Activated CD4-positive, alpha-beta T cell treated with anti-CD3 and anti-CD28 coated beads, Interleukin-2, amount 10 ng/mL, durations not matched to agents 7 days and 5 days (primary cell): ENCODE measurements at regions not wholly inside any gene's neighbourhood (a gene's known extent, or its start where the extent isn't known, plus 50 kb on each side); places are given as distances from the start of the nearest gene placed in this dataset.
"Not testable (repeated sequence)": the region's sequence is repeated elsewhere in the genome, so short reads cannot be mapped to it uniquely, and the experiment has no call there.

ENCODE experiments used
- CTCF ChIA-PET: fragments of 350-600 bp; sonication (Branson Sonifier 250); formaldehyde crosslinking; loops from one replicate; lab custom pipeline; 2021; ENCODE audit warnings: antibody characterized with exemption; lab: Charles Lee
- POLR2A ChIA-PET: fragments of 350-600 bp; sonication (Branson Sonifier 250); formaldehyde crosslinking; loops from one replicate; lab custom pipeline; 2021; ENCODE audit warnings: antibody characterized with exemption; lab: Charles Lee
- DNase-seq: peaks from one replicate; pipeline ENCODE4 v3.0.0-alpha.2; 2020
- H3K27ac Mint-ChIP-seq: one replicate; pipeline ENCODE4 v1.8.0; 2021; ENCODE audit warnings: mild to moderate bottlenecking, moderate library complexity, mixed read lengths
- H3K27me3 Mint-ChIP-seq: one replicate; pipeline ENCODE4 v1.8.0; 2021; ENCODE audit warnings: mixed read lengths
- H3K36me3 Mint-ChIP-seq: one replicate; pipeline ENCODE4 v1.8.0; 2021; ENCODE audit warnings: low read depth, mixed read lengths
- H3K4me1 Mint-ChIP-seq: one replicate; pipeline ENCODE4 v1.8.0; 2021; ENCODE audit warnings: mixed read lengths
- H3K4me3 Mint-ChIP-seq: one replicate; pipeline ENCODE4 v1.8.0; 2021; ENCODE audit warnings: mild to moderate bottlenecking, moderate library complexity, mixed read lengths
- H3K9me3 Mint-ChIP-seq: one replicate; pipeline ENCODE4 v1.8.0; 2021; ENCODE audit warnings: mixed read lengths

- ChIA-PET CTCF (interaction anchor here (0.9 to 2.8 kb wide), 4 partner anchors 8 to 13 kb away, joined by 3 to 13 read pairs (median 7); no protein-coding TSS in a partner anchor), POLR2A (interaction anchor here (0.6 kb wide), 1 partner anchor 13 kb away, joined by 3 read pairs; no protein-coding TSS in a partner anchor)
- H3K27me3 Mint-ChIP-seq, H3K27ac Mint-ChIP-seq, H3K4me3 Mint-ChIP-seq, DNase-seq: not testable (repeated sequence)
- H3K9me3 Mint-ChIP-seq: peaks cover 56% of the 10 kb centered on the region
- H3K36me3 Mint-ChIP-seq: peaks cover 52% of the 10 kb centered on the region
- H3K4me1 Mint-ChIP-seq: peaks cover 14% of the 10 kb centered on the region
Measured at GRCh38 chr12:31882682-31883081, 76.5 kb upstream of the RESF1 start.

- no peak overlapping the region for H3K27ac Mint-ChIP-seq
- peaks cover 39% of the 10 kb centered on the region for H3K9me3 Mint-ChIP-seq
- H3K36me3 Mint-ChIP-seq: peaks cover 40% of the 10 kb centered on the region
- no peak overlapping the region for H3K4me3 Mint-ChIP-seq
- ChIA-PET CTCF (interaction anchor here (1.1 to 2.9 kb wide), 4 partner anchors 10 to 34 kb away, joined by 3 to 13 read pairs (median 7); no protein-coding TSS in a partner anchor), POLR2A (no interaction called here)
- no peaks in the 10 kb centered on the region for H3K27me3 Mint-ChIP-seq
- no peak for DNase-seq
- H3K4me1 Mint-ChIP-seq: peaks cover 12% of the 10 kb centered on the region
Measured at GRCh38 chr12:31880340-31880739, 78.9 kb upstream of the RESF1 start.

GRCh38 chr12:31877884-31878283 lies 81.3 kb upstream of the RESF1 start:
- no peak overlapping the region for H3K4me3 Mint-ChIP-seq
- ChIA-PET POLR2A (no interaction called here), CTCF (interaction anchor here (1.1 to 2.9 kb wide), 4 partner anchors 12 to 35 kb away, joined by 3 to 11 read pairs (median 4); no protein-coding TSS in a partner anchor)
- DNase-seq: no peak
- H3K27ac Mint-ChIP-seq: no peak overlapping the region
- H3K9me3 Mint-ChIP-seq: peaks cover 34% of the 10 kb centered on the region
- peaks cover 41% of the 10 kb centered on the region for H3K36me3 Mint-ChIP-seq
- peaks cover 26% of the 10 kb centered on the region for H3K4me1 Mint-ChIP-seq
- no peaks in the 10 kb centered on the region for H3K27me3 Mint-ChIP-seq

- peak overlapping the region; percentile 60 for H3K27ac Mint-ChIP-seq
- DNase-seq: no peak
- peaks cover 35% of the 10 kb centered on the region for H3K9me3 Mint-ChIP-seq
- H3K36me3 Mint-ChIP-seq: peaks cover 43% of the 10 kb centered on the region
- no peaks in the 10 kb centered on the region for H3K27me3 Mint-ChIP-seq
- H3K4me3 Mint-ChIP-seq: no peak overlapping the region
- CTCF ChIA-PET: interaction anchor here (0.6 to 1.5 kb wide), 3 partner anchors 12 to 62 kb away, joined by 3 to 5 read pairs (median 4); no protein-coding TSS in a partner anchor
- H3K4me1 Mint-ChIP-seq: peaks cover 26% of the 10 kb centered on the region
- POLR2A ChIA-PET: no interaction called here
Measured at GRCh38 chr12:31876568-31877424, 82.4 kb upstream of the RESF1 start.

GRCh38 chr12:31875609-31875964 lies 83.6 kb upstream of the RESF1 start:
- POLR2A ChIA-PET: no interaction called here
- Mint-ChIP-seq H3K27me3 (no peaks in the 10 kb centered on the region), H3K27ac (peak overlapping the region; percentile 97), H3K36me3 (peaks cover 47% of the 10 kb centered on the region), H3K9me3 (peaks cover 39% of the 10 kb centered on the region), H3K4me1 (peaks cover 26% of the 10 kb centered on the region), H3K4me3 (no peak overlapping the region)
- DNase-seq: no peak
- CTCF ChIA-PET: interaction anchor here (1.8 kb wide), 1 partner anchor 42 kb away, joined by 7 read pairs; no protein-coding TSS in a partner anchor

GRCh38 chr12:31874961-31875608 lies 84.1 kb upstream of the RESF1 start:
- ChIA-PET CTCF (interaction anchor here (0.6 to 1.8 kb wide), 5 partner anchors 9 to 139 kb away, joined by 3 to 7 read pairs (median 4); no protein-coding TSS in a partner anchor), POLR2A (no interaction called here)
- DNase-seq: peak; percentile 42
- Mint-ChIP-seq H3K27me3 (no peaks in the 10 kb centered on the region), H3K36me3 (peaks cover 42% of the 10 kb centered on the region), H3K27ac (peak overlapping the region; percentile 97), H3K4me3 (no peak overlapping the region), H3K9me3 (peaks cover 35% of the 10 kb centered on the region), H3K4me1 (peaks cover 26% of the 10 kb centered on the region)

GRCh38 chr12:31872831-31873604 lies 86.2 kb upstream of the RESF1 start:
- Mint-ChIP-seq H3K36me3 (peaks cover 34% of the 10 kb centered on the region), H3K9me3 (peaks cover 25% of the 10 kb centered on the region), H3K4me1 (peaks cover 26% of the 10 kb centered on the region), H3K27ac (no peak overlapping the region), H3K27me3 (no peaks in the 10 kb centered on the region), H3K4me3 (no peak overlapping the region)
- POLR2A ChIA-PET: no interaction called here
- DNase-seq: no peak
- CTCF ChIA-PET: interaction anchor here (2.1 kb wide), 1 partner anchor 9 kb away, joined by 6 read pairs; no protein-coding TSS in a partner anchor

GRCh38 chr12:31869972-31870371 lies 89.2 kb upstream of the RESF1 start:
- Mint-ChIP-seq H3K4me1 (peaks cover 14% of the 10 kb centered on the region), H3K27me3 (no peaks in the 10 kb centered on the region), H3K4me3 (no peak overlapping the region), H3K27ac (peak overlapping the region; percentile 9), H3K36me3 (peaks cover 20% of the 10 kb centered on the region), H3K9me3 (peaks cover 25% of the 10 kb centered on the region)
- POLR2A ChIA-PET: interaction anchor here (0.7 kb wide), 1 partner anchor 13 kb away, joined by 3 read pairs; no protein-coding TSS in a partner anchor
- CTCF ChIA-PET: no interaction called here
- DNase-seq: no peak

GRCh38 chr12:31868965-31869364 lies 90.2 kb upstream of the RESF1 start:
- H3K27ac Mint-ChIP-seq: no peak overlapping the region
- ChIA-PET CTCF (interaction anchor here (0.6 to 1.0 kb wide), 2 partner anchors 11 to 159 kb away, joined by 3 read pairs; no protein-coding TSS in a partner anchor), POLR2A (interaction anchor here (0.7 kb wide), 1 partner anchor 46 kb away, joined by 15 read pairs; no protein-coding TSS in a partner anchor)
- no peak for DNase-seq
- H3K4me3 Mint-ChIP-seq: no peak overlapping the region
- H3K4me1 Mint-ChIP-seq: peaks cover 4% of the 10 kb centered on the region
- H3K9me3 Mint-ChIP-seq: peaks cover 23% of the 10 kb centered on the region
- no peaks in the 10 kb centered on the region for H3K27me3 Mint-ChIP-seq
- peaks cover 12% of the 10 kb centered on the region for H3K36me3 Mint-ChIP-seq

GRCh38 chr12:31867292-31867691 lies 91.9 kb upstream of the RESF1 start:
- CTCF ChIA-PET: interaction anchor here (0.9 to 1.1 kb wide), 3 partner anchors 11 to 99 kb away, joined by 3 read pairs; no protein-coding TSS in a partner anchor

GRCh38 chr12:31866523-31866922 lies 92.7 kb upstream of the RESF1 start:
- no peak for DNase-seq
- Mint-ChIP-seq H3K9me3 (peaks cover 21% of the 10 kb centered on the region), H3K36me3 (peaks cover 8% of the 10 kb centered on the region), H3K27me3 (no peaks in the 10 kb centered on the region), H3K27ac (no peak overlapping the region), H3K4me3 (no peak overlapping the region), H3K4me1 (peaks cover 4% of the 10 kb centered on the region)
- ChIA-PET POLR2A (interaction anchor here (0.6 kb wide), 1 partner anchor 26 kb away, joined by 5 read pairs; no protein-coding TSS in a partner anchor), CTCF (interaction anchor here (1.1 kb wide), 1 partner anchor 10 kb away, joined by 3 read pairs; no protein-coding TSS in a partner anchor)

More at GRCh38 chr12:31867292-31867691, 91.9 kb upstream of the RESF1 start:
- POLR2A ChIA-PET: interaction anchor here (0.6 kb wide), 1 partner anchor 27 kb away, joined by 5 read pairs; no protein-coding TSS in a partner anchor
- Mint-ChIP-seq H3K36me3 (peaks cover 8% of the 10 kb centered on the region), H3K4me3 (no peak overlapping the region), H3K27me3 (no peaks in the 10 kb centered on the region), H3K27ac (no peak overlapping the region), H3K9me3 (peaks cover 22% of the 10 kb centered on the region), H3K4me1 (peaks cover 4% of the 10 kb centered on the region)
- DNase-seq: no peak
